ENCODE measurements at regions not wholly inside any gene's neighbourhood (a gene's known extent, or its start where the extent isn't known, plus 50 kb on each side); places are given as distances from the start of the nearest gene placed in this dataset.

- TF ChIP-seq CTCF (IDR thresholded peaks at IDR 0.05; ENCODE audit: insufficient read depth, low read length) (no peak), POLR2AphosphoS5 (IDR thresholded peaks at IDR 0.05; ENCODE audit: low read depth) (no peak), SPI1 (IDR thresholded peaks at IDR 0.05; ENCODE audit: borderline replicate concordance, low read depth) (no peak), REST (IDR thresholded peaks at IDR 0.05; ENCODE audit: insufficient replicate concordance, low read depth) (no peak)
Measured at GRCh38 chr3:43185274-43185982, 79.5 kb upstream of the POMGNT2 start.

Measured in HL-60 (cell line).